A673 (cell line): ENCODE measurements at regions not wholly inside any gene's neighbourhood (a gene's known extent, or its start where the extent isn't known, plus 50 kb on each side); places are given as distances from the start of the nearest gene placed in this dataset.

ENCODE experiments used
- EZH2 ChIP-seq: fragments of 200-600 bp; sonication (generic); IDR thresholded peaks from 2 replicates; pipeline ENCODE4 v1.6.1; 2017; ENCODE audit warnings: borderline replicate concordance, low read depth, mild to moderate bottlenecking, mixed read lengths, antibody characterized with exemption, low read length; ENCODE audit not compliant: poor library complexity, severe bottlenecking
- TF ChIP-seq, protein P1 (sequence below): fragments of 300-800, 200-600 bp; sonication (generic); conservative IDR thresholded peaks from 2 replicates; pipeline ENCODE4 v1.5.1; 2017; ENCODE audit warnings: low read depth, mild to moderate bottlenecking, antibody characterized with exemption, low read length, moderate library complexity, mixed read lengths

DNA sequence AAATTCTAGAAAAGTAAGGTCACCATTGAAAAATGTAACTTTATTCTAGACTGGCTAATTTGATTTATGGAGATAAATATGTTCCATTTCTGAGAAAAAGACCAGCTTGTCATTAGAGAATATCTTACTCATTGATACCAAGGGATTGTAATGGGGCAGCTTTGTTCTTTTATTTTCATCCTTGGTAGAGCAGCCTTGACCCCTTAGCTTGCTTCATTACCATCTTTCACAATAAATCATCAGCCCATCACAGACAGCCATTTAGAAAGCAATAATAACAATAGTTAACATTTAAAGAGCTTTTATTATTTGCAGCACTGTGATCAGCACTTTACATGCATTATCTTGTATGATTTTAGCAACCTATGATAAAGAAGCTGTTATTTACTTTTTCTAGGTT is 253.6 kb downstream of the C3orf38 start:
- TF ChIP-seq, protein P1, sequence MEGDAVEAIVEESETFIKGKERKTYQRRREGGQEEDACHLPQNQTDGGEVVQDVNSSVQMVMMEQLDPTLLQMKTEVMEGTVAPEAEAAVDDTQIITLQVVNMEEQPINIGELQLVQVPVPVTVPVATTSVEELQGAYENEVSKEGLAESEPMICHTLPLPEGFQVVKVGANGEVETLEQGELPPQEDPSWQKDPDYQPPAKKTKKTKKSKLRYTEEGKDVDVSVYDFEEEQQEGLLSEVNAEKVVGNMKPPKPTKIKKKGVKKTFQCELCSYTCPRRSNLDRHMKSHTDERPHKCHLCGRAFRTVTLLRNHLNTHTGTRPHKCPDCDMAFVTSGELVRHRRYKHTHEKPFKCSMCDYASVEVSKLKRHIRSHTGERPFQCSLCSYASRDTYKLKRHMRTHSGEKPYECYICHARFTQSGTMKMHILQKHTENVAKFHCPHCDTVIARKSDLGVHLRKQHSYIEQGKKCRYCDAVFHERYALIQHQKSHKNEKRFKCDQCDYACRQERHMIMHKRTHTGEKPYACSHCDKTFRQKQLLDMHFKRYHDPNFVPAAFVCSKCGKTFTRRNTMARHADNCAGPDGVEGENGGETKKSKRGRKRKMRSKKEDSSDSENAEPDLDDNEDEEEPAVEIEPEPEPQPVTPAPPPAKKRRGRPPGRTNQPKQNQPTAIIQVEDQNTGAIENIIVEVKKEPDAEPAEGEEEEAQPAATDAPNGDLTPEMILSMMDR = no peak
- no peak for TF ChIP-seq EZH2
